Effector memory CD8-positive, alpha-beta T cell (primary cell): ENCODE measurements at regions not wholly inside any gene's neighbourhood (a gene's known extent, or its start where the extent isn't known, plus 50 kb on each side); places are given as distances from the start of the nearest gene placed in this dataset.

Source experiments
- ATAC-seq: fragments of 150-1000 bp; cut with Tn5 transposase; replicated peaks from 2 replicates; pipeline ENCODE4 v1.10.0; 2021; ENCODE audit warnings: mild to moderate bottlenecking, moderate library complexity
- DNase-seq, 3 experiments: peaks; one replicate each; pipeline ENCODE4 v3.0.0; 2021
- H3K27ac Mint-ChIP-seq, 2 donors: one replicate each; pipeline ENCODE4 v1.8.0; 2022; ENCODE audit warnings: mild to moderate bottlenecking in 2 of 2, mixed read lengths in 2 of 2, moderate library complexity in 2 of 2
- H3K27me3 Mint-ChIP-seq, 2 donors: one replicate each; pipeline ENCODE4 v1.8.0; 2022; ENCODE audit warnings: mixed read lengths in 2 of 2
- H3K36me3 Mint-ChIP-seq: one replicate; pipeline ENCODE4 v1.8.0; 2022; ENCODE audit warnings: mild to moderate bottlenecking, moderate library complexity, mixed read lengths; ENCODE audit not compliant: insufficient read depth
- H3K4me1 Mint-ChIP-seq, 2 donors: one replicate each; pipeline ENCODE4 v1.8.0; 2022; ENCODE audit warnings: low read depth in 2 of 2, mixed read lengths in 2 of 2
- H3K4me3 Mint-ChIP-seq, 2 donors: one replicate each; pipeline ENCODE4 v1.8.0; 2022; ENCODE audit warnings: mild to moderate bottlenecking in 2 of 2, mixed read lengths in 2 of 2, moderate library complexity in 2 of 2
- H3K9me3 Mint-ChIP-seq, 2 donors: one replicate each; pipeline ENCODE4 v1.8.0; 2022; ENCODE audit warnings: mixed read lengths in 2 of 2

DNA sequence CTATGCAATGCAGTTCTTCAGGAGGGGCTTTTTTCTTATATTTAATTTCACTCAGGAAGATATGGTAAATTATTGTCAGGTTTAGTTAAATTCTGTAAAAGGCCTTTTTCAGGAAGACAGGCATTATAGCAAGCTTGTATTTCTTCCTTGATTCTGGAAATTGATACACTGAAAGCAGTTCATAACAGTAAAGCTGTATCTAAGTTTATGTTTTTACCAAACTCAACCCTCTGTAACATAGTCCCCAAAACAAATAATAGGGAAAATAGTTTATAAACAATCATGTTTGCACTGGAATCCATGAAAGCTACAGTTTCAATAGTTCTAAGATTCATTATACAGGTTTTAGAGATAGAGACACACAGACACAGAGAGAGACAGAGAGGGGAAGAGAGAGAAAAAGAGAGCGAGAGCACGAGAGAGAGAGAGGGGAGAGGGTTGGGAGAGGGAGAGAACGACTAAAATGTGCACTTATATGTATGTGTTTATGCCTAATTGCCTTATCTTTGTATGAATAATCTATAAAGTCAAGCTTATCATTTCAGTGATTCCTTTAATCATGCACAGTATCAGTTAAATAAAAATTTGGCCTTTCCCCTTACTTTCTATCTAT, 454.4 kb downstream of the RFPL4B start:
- Mint-ChIP-seq H3K4me1 (no peaks in the 10 kb centered on the region), H3K4me3 (no peak overlapping the region), H3K36me3 (no peaks in the 10 kb centered on the region), H3K9me3 (peaks cover 3 to 4% of the 10 kb centered on the region in 2 donors), H3K27me3 (no peaks in the 10 kb centered on the region), H3K27ac (no peak overlapping the region)
- no peak for ATAC-seq
- no peak for DNase-seq

DNA sequence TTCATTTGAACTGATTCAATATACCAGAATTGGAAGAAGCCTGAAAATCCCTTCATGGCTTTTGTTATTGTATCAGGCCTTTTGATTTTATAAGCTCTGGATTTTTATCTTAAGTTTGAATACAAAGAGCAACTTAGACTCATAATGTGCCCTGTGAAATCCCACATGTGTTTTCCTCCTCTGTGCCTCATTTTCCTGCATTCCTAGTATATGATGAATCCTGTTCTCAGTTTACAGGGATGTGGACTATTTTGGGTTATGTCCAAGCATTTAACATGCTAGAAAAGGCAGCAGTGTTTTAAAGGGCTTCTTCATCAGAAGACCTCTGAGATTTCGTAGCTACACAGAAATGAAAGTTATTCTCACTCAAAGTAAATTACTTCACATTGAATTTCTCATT, 455.0 kb downstream of the RFPL4B start:
- ATAC-seq, result no peak

DNA sequence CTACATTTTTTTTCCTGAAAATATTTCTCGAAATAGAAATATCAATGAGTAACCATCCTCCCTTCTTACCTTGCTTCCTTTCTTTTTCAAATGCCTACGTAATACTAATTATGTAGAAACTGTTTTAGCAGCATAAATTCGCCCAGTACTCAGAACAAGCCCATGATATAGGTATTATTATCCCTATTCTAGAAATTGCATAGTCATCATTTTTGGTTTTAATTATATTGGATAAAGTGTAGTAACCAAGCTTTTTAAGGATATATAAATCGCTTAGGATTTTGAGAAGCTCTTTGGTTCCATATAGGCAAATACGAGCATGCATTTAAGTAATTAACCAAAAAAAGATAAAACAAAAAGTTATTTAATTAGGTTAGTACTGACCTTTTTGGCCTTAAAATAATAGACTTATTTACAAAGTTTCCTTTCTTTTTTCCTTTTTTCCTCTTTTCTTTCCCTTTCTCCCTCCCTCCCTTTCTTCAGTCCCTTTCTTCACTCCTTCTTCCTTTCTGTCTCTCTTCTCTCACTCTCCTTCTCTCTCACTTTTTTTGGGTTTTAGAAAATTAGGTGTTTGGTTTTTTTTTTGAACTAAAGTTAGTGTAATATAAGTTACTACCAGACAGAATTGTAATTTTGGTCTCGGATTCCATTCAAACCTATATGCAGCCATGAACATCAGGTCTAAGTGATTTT, 457.7 kb downstream of the RFPL4B start:
- no peak overlapping the region for H3K27ac Mint-ChIP-seq
- no peaks in the 10 kb centered on the region for H3K4me1 Mint-ChIP-seq
- DNase-seq (no peak), ATAC-seq (no peak)
- H3K27me3 Mint-ChIP-seq, result no peaks in the 10 kb centered on the region
- H3K4me3 Mint-ChIP-seq, result no peak overlapping the region
- no peaks in the 10 kb centered on the region for H3K9me3 Mint-ChIP-seq
- no peaks in the 10 kb centered on the region for H3K36me3 Mint-ChIP-seq

More for the DNA sequence above, 455.0 kb downstream of the RFPL4B start:
- Mint-ChIP-seq H3K27ac (no peak overlapping the region), H3K4me1 (no peaks in the 10 kb centered on the region), H3K4me3 (no peak overlapping the region), H3K27me3 (no peaks in the 10 kb centered on the region), H3K9me3 (peaks cover 0 to 3% of the 10 kb centered on the region in 2 donors), H3K36me3 (no peaks in the 10 kb centered on the region)
- no peak for DNase-seq

DNA sequence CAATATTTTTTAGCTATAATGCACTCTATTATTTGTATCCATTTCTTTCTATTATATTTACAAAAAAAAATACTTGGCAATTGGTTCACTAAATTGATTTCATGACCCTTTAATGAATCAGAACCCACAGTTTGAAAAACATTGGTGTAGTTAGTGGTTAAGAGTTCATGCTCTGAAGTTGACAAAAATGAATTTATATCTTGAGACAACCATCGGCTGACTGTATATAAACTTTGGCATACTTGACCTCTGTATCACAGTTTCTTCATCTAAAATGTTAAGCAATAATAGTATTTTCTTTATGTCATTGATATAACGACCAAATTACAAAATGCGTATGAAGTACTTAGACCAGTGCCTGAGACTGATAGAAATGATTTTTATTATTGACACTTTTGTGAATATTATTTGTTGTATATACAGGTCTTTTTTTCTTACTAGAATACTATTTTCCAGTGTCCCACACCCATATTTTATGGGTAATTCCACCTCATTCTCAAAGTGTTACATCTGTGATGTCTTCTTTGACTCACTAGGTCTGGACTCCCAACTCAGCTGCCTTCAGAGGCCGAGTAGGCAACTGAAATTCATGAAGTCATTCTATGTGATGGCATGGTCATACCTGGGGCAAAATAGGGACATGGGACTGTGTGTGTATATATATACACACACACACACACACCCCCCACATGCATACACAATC, 459.2 kb downstream of the RFPL4B start:
- no peaks in the 10 kb centered on the region for H3K36me3 Mint-ChIP-seq
- no peak for ATAC-seq
- H3K27ac Mint-ChIP-seq, result no peak overlapping the region
- no peaks in the 10 kb centered on the region for H3K27me3 Mint-ChIP-seq
- H3K4me1 Mint-ChIP-seq, result no peaks in the 10 kb centered on the region
- no peak overlapping the region for H3K4me3 Mint-ChIP-seq
- H3K9me3 Mint-ChIP-seq, result peaks cover 0 to 2% of the 10 kb centered on the region in 2 donors
- DNase-seq, result no peak

DNA sequence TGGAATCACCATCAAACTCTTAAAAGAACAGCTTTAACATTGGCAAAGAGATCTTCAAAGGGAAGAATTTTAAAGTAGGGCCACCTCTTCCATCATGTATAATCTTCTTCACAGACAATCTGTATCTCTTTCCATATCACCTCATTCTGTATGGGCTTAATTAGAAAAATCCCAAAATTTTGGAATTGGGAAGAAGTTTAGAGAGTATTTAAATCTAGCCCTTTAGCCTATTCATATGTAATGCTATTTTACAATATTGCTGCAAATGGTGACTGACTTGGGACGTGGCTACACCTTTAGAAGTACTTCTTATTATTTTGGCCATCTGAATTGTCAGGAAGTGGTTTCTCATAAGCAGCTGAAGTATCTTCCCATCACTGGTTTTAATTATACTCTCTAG, 474.3 kb downstream of the RFPL4B start:
- no peaks in the 10 kb centered on the region for H3K36me3 Mint-ChIP-seq
- H3K4me3 Mint-ChIP-seq, result no peak overlapping the region
- no peak for ATAC-seq
- H3K27me3 Mint-ChIP-seq, result no peaks in the 10 kb centered on the region
- no peak for DNase-seq
- no peak overlapping the region for H3K27ac Mint-ChIP-seq
- peaks cover 0 to 6% of the 10 kb centered on the region in 2 donors for H3K9me3 Mint-ChIP-seq
- no peaks in the 10 kb centered on the region for H3K4me1 Mint-ChIP-seq

DNA sequence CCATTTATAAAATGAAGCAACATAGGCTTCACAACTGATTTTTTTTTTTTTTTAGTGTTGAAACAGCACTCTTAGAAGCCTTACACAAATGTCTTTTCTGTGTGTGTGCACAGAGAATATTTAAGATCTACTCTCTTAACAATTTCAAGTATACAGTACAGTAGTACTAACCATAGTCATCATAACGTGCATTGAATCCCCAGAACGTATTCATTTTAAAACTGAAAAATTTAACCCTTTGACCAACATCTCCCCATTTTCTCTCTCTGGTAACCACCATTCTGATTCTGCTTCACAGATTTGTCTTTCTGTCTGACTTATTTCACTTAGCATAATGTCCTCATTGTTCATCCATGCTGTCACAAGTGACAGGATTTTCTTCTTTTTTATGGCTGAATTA, 475.6 kb downstream of the RFPL4B start:
- H3K27ac Mint-ChIP-seq, result no peak overlapping the region
- peaks cover 0 to 6% of the 10 kb centered on the region in 2 donors for H3K9me3 Mint-ChIP-seq
- ATAC-seq, result no peak
- no peaks in the 10 kb centered on the region for H3K36me3 Mint-ChIP-seq
- H3K4me3 Mint-ChIP-seq, result no peak overlapping the region
- no peak for DNase-seq
- H3K27me3 Mint-ChIP-seq, result no peaks in the 10 kb centered on the region
- no peaks in the 10 kb centered on the region for H3K4me1 Mint-ChIP-seq

DNA sequence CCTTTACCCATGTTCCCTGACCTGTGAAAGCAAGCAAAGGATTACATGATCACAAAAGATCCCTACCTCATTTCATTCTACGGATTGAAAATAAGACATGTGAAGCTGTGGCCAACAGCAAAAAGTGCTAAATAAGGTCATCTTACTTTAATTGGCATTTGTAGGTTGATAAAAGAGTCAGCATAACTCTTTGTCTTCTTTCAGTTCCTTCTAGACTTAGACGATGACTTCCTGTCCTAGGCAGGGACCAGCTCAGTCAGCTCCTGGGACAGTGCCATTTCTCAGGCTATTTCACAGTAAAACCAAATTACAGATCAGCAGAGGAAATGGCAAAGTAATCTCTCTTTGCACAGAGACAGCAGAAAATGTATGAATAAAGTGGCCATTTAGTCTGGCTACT, 480.7 kb downstream of the RFPL4B start:
- Mint-ChIP-seq H3K27me3 (no peaks in the 10 kb centered on the region), H3K27ac (no peak overlapping the region), H3K4me3 (no peak overlapping the region), H3K9me3 (peaks cover 0 to 2% of the 10 kb centered on the region in 2 donors), H3K36me3 (no peaks in the 10 kb centered on the region), H3K4me1 (no peaks in the 10 kb centered on the region)
- no peak for DNase-seq
- ATAC-seq, result no peak

DNA sequence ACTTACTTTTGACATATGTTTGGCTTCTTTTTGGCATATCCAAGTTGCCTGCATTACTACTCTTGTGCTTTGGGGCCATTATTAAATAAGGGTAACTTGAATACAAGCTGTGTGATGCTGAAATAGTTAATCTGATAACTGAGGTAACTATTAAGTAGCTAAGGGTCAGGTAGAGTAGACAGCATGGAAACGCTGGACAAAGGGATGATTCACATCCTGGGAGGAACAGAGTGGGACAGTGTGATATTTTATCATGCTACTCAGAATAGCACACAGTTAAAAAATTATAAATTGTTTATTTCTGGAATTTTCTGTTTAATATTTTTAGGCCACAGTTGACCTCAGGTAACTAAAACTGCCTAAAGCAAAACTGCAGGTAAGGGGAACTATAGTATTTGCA, 483.9 kb downstream of the RFPL4B start:
- Mint-ChIP-seq H3K9me3 (no peaks in the 10 kb centered on the region), H3K27me3 (no peaks in the 10 kb centered on the region), H3K36me3 (no peaks in the 10 kb centered on the region), H3K27ac (no peak overlapping the region), H3K4me3 (no peak overlapping the region), H3K4me1 (no peaks in the 10 kb centered on the region)
- DNase-seq (no peak), ATAC-seq (no peak)

DNA sequence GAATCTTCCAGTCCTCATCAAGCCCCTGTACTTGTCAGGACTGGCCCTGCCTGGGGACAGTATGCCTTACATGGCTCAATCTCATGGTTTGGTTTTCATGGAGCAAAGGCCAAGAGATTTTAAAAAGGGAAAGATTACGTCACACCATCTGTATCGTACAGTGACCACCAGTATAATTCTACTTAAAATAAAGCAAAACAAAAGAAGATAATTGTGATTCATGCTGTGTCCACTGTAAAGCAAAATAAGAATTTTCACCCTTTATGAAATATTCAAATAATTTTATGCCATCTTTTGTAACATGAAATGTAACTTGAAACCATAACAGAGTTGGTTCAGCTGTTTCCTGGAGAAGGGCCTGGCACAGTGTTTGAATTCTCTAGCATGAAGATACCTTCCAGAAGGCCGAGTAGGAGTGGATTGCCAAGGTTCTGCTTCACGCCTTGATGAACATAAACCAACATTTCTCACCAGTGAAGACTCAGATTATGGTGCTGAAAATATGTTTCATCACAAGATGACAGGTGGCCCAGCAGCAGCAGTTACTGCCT, 486.5 kb downstream of the RFPL4B start:
- Mint-ChIP-seq H3K4me1 (no peaks in the 10 kb centered on the region), H3K27ac (no peak overlapping the region), H3K9me3 (no peaks in the 10 kb centered on the region), H3K27me3 (no peaks in the 10 kb centered on the region), H3K4me3 (no peak overlapping the region), H3K36me3 (no peaks in the 10 kb centered on the region)
- ATAC-seq, result no peak
- no peak for DNase-seq

DNA sequence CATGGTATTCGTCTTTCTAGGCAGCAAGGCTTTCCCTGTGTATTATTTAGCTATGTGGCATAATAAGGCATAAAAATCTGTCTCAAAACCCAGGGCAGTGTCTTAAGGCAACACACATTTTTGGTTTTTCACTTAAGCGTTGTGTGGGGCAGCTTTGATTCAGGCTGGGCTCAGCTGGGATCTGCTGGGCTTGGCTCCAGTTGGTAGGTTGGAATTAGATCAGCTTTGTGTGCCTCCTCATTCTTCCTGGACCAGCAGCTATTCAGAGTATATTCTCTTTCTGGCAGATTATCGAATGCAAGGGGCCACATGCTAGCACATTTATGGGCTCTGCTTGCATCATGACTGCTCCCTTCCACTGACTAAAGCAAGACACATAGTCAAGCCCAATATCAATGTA, 487.9 kb downstream of the RFPL4B start:
- Mint-ChIP-seq H3K27me3 (no peaks in the 10 kb centered on the region), H3K4me1 (no peaks in the 10 kb centered on the region)
- no peak for ATAC-seq

DNA sequence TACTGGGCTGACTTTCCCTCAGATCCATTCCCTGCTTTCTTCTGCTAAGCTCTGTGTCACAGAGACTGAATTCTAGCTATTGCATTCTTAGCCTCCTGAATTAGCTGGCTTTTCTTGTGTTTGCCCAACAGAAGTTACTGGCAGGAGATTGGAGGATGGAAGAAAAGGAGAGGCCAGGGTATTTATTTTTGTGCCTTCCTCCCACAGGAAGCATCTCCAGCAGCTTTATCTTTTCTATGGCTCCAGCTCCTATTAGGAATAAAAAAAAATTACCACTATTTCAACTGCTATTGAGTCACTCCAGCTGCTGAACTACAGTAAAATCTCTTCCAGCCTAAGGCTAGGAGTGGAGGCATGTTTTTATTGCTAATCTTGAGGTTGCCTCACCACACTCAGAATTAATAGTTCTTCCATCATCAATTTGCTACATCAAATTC, 492.4 kb downstream of the RFPL4B start:
- ATAC-seq (no peak), DNase-seq (no peak)
- no peak overlapping the region for H3K4me3 Mint-ChIP-seq
- H3K9me3 Mint-ChIP-seq, result peaks cover 7 to 9% of the 10 kb centered on the region in 2 donors
- no peaks in the 10 kb centered on the region for H3K36me3 Mint-ChIP-seq
- H3K27ac Mint-ChIP-seq, result no peak overlapping the region
- H3K27me3 Mint-ChIP-seq, result no peaks in the 10 kb centered on the region
- no peaks in the 10 kb centered on the region for H3K4me1 Mint-ChIP-seq

More for the DNA sequence above, 487.9 kb downstream of the RFPL4B start:
- DNase-seq, result no peak
- H3K36me3 Mint-ChIP-seq, result no peaks in the 10 kb centered on the region
- no peak overlapping the region for H3K4me3 Mint-ChIP-seq
- H3K27ac Mint-ChIP-seq, result no peak overlapping the region
- no peaks in the 10 kb centered on the region for H3K9me3 Mint-ChIP-seq

DNA sequence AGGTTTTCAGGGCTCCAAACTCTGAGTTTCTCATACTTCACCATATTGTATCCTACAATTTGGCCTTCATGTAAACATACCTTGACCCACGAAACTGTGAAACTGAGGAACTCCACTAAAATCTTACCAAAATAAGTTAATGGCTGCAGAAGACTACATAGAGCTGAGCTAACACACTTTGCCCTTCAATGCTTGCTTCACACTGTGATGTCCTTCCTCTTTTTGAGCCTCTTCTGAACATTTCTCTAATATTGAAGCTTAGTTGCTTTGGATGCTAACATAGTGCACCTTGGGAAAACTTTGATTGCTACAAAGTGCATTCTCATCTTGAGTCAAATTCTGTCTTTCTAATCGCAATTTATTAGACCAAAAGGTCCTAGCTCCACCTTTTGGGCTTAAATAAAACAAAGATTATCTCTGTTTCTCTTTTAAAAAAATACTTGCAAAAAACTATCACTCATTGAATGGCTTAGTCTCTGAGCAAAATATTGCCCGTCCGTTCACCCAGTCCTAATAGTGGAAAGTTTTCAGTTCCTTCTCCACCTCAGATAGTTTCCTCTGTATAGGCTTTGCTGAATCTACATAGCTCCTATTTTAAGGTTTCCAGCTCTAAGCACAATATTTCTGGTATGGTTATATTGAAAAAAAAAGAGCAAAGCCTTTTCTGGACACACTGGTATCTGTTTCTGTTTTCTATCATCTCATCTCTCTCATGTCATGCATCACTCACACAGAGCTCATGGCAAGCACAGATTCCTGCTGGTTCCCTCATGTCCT, 494.6 kb downstream of the RFPL4B start:
- no peak overlapping the region for H3K4me3 Mint-ChIP-seq
- H3K36me3 Mint-ChIP-seq, result no peaks in the 10 kb centered on the region
- ATAC-seq, result no peak
- H3K9me3 Mint-ChIP-seq, result peaks cover 7 to 9% of the 10 kb centered on the region in 2 donors
- no peaks in the 10 kb centered on the region for H3K4me1 Mint-ChIP-seq
- H3K27me3 Mint-ChIP-seq, result no peaks in the 10 kb centered on the region
- DNase-seq, result no peak
- H3K27ac Mint-ChIP-seq, result no peak overlapping the region

DNA sequence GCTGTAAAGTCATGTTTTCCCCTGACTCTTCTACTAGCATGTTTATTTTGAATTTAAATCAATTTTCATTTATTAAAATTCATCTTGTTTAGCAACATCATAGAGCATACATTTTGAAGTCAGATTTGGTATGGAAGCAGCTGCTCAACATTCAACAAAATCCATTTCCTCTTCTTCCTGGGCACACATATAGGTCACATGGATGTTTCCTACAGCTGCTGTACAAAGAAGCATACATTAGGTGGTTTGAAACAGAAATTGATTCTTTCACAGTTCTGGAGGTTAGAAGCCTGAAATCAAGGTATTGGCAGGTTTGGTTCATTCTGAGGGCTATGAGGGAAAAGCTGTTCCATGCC, 495.2 kb downstream of the RFPL4B start:
- no peak overlapping the region for H3K27ac Mint-ChIP-seq
- DNase-seq, result no peak
- ATAC-seq, result no peak
- H3K4me1 Mint-ChIP-seq, result no peaks in the 10 kb centered on the region
- H3K27me3 Mint-ChIP-seq, result no peaks in the 10 kb centered on the region
- peaks cover 7 to 9% of the 10 kb centered on the region in 2 donors for H3K9me3 Mint-ChIP-seq
- H3K36me3 Mint-ChIP-seq, result no peaks in the 10 kb centered on the region
- H3K4me3 Mint-ChIP-seq, result no peak overlapping the region
